GM04504 (cell line): ENCODE measurements at regions not wholly inside any gene's neighbourhood (a gene's known extent, or its start where the extent isn't known, plus 50 kb on each side); places are given as distances from the start of the nearest gene placed in this dataset.
"Not testable (repeated sequence)": the region's sequence is repeated elsewhere in the genome, so short reads cannot be mapped to it uniquely, and the experiment has no call there.

Experiments used
- DNase-seq: peaks from one replicate; pipeline ENCODE4 v3.0.0-alpha.2; 2012; ENCODE audit warnings: low read depth

- DNase-seq: no peak
Measured at GRCh38 chr15:77877869-77878577, 199.5 kb downstream of the TBC1D2B start.

DNA sequence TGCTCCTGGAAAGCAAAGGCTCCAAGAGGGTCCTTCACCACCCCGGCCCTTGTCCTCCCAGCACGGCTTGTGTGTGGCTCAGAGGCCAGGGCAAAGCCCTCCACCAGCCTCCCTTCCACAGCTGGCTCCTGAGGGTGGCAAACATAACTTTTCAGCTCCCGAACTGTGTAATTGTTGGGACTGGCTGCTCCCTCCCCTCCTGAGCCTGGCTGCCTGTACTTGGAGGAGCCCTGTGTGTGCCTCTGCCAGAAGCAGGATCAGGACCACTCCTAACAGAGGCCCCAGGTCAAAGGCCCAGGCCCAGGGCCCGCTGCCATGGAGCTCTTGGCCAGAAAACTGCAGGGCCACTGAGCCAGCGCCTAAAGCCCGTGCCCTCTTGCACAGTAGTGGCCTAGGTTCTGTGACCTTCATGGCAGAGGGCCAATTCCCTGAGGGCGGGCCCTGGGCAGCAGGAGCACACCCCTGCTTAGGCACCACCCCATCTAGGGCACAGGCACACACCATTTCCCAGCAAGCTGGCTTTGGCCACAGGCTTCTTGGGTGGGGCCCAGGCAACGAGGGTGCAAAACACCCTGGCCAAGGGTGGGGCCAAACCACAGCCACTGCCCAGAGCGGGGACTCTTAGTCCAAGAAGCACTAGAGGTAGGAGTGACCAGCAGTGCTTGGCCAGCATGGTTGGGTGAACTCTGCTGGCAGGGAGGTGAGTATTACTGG is 201.2 kb downstream of the TBC1D2B start:
- not testable (repeated sequence) for DNase-seq

- DNase-seq: not testable (repeated sequence)
Measured at GRCh38 chr15:77875066-77875721, 202.3 kb downstream of the TBC1D2B start.

- DNase-seq: no peak
Measured at GRCh38 chr15:77874063-77874462, 203.4 kb downstream of the TBC1D2B start.

DNA sequence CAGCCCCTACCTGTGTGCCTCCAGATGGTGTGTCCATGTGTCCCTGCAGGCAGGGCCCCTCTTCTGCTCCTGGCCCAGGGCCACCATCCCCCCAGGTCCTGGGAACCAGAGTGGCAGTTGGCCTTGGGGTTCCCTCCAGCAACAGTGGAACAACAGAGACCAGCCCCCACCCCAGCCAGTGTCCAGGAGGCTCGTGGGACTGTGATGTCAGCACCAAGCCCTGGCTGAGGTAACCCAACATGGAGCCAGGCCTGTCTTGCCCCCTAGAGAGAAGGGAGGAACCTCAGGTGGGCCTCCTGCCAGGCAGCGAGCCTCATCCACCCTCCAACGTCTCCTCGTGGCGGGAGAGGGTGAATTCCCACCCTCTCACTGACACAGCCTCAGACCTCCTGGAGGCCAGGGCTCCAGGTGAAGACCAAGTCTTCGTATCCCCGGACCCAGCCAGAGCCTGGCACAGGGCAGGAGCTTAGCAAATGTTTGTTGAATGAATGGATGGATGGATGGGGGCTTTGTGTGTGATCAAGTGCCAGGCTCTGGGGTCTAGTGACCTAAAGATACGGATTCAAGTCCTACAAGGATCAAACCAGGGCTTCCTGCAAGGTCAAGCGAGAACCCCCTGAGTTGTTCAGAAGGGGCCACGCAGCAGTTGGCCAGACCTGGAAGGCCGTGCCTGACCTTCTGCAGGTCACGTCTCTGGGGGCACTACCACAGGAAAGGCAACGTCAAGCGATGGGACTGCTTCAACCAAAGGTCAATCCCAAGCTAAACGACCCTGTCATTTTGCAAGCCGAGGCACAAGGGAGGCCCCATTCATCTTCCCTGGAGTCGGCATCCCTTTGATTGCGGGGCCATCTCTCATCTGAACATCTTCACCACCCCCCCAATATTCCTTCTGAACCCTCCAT is 204.7 kb downstream of the TBC1D2B start:
- not testable (repeated sequence) for DNase-seq

DNA sequence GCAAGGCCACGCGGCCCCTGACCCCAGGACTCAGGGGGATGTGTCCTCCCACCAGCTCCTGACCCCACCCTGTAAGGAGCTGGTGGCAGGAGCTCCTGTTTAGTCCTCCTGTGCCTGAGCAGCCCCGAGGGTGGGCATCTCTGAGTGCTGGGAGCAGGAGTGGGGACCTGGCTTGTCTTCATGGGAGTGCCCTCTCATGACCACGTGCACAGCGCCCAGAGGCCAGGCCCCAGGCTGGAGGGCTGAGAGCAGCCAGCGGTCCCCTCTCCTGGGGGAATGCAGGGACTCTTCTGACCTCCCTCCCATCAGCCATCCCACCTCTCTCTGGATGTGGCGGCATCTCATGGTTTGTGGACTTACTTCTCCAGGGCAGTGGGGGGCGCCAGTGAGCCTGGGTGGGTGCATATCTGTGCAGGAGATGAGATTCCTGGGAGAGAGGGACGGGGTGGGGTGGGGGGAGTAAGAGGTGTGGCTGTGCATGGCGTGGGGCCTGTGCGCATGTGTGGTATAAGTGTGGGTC is 205.6 kb downstream of the TBC1D2B start:
- DNase-seq: no peak

- no peak for DNase-seq
Measured at GRCh38 chr15:77870195-77871065, 207.1 kb downstream of the TBC1D2B start.

GRCh38 chr15:77869021-77869895 is 208.3 kb downstream of the TBC1D2B start:
- DNase-seq: peak; percentile 35

- not testable (repeated sequence) for DNase-seq
Measured at GRCh38 chr15:77868048-77868629, 209.4 kb downstream of the TBC1D2B start.

- DNase-seq: no peak
Measured at GRCh38 chr15:77867266-77868047, 210.1 kb downstream of the TBC1D2B start.

DNA sequence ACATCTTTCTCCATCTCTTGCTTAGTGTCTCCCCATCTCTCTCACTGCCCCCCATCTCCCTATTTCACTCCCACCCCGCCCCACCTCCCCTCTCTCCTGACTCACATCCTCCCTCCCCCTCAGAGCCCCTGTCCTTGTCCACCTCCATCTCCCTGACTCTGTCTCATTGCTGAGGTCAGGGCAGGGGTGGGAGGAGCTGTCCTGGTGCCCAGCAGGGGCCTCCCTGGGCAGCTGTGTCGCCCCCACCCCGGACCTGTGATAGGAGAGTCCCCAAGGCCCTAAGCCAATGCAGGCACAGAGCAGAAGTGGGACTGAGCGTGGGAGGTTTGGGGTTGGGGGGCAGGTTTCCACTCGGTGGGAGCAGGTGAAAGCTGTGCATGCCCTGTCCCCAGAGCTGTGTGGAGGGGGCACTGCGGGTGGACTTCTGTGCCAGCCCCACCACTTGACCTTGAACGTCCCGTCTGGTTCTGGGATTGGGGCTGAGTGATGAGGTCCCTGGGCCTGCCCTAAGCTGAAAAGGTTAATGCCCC is 210.8 kb downstream of the TBC1D2B start:
- DNase-seq: no peak

- DNase-seq: no peak
Measured at GRCh38 chr15:77866186-77866585, 211.3 kb downstream of the TBC1D2B start.

GRCh38 chr15:77865701-77866100 is 211.8 kb downstream of the TBC1D2B start:
- DNase-seq: no peak

DNA sequence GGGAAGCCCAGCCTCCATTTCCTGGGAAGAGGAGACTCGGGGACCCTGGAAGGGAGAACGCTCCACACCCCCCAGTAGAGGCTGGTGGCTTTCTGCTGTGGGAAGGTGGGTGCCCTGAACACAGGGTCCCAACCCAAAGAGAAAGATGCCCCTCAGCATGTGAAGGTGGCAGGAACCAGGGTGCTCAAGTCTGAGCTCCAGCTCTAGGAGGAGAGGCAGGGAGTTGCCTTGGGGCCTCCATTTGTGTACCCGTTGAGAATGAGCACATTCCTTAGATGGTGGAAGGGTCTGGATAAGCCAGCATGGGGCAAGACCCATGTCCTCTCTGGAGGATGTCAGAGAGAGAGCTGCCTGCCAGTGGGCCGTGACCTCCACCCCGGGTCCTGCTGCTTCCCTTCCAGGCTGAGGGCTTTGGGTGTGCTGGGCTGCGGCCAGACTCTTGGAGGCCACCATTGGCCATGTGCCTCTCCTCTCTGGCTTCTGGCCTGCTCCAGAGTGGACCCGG is 212.4 kb downstream of the TBC1D2B start:
- no peak for DNase-seq

- no peak for DNase-seq
Measured at GRCh38 chr15:77864211-77865105, 213.1 kb downstream of the TBC1D2B start.

- DNase-seq: no peak
Measured at GRCh38 chr15:77863491-77864105, 213.9 kb downstream of the TBC1D2B start.
